T-cell (primary cell): ENCODE measurements at regions not wholly inside any gene's neighbourhood (a gene's known extent, or its start where the extent isn't known, plus 50 kb on each side); places are given as distances from the start of the nearest gene placed in this dataset.

ENCODE experiments used
- ATAC-seq, 4 experiments: fragments of 200-7000 bp in 3 of 4; fragments of 150-1000 bp in 1 of 4; cut with Tn5 transposase; replicated peaks in 1 of 4; 1 replicate in 3 of 4; 2 replicates in 1 of 4; pipeline ENCODE4 v1.10.0; 2021; ENCODE audit warnings: moderate library complexity in 3 of 4, mild to moderate bottlenecking in 2 of 4, moderate number of reproducible peaks in 1 of 4
- CTCF ChIA-PET, 2 donors: fragments of 300-600 bp; sonication (Branson Sonifier 250); formaldehyde crosslinking; loops; one replicate each; lab custom pipeline; 2022; ENCODE audit warnings: antibody characterized with exemption in 2 of 2; lab: Charles Lee
- POLR2A ChIA-PET, 2 donors: fragments of 300-600 bp; sonication (Branson Sonifier 250); formaldehyde crosslinking; loops; one replicate each; lab custom pipeline; 2022; ENCODE audit warnings: antibody characterized with exemption in 2 of 2; lab: Charles Lee
- DNase-seq, 35 experiments: peaks; one replicate each; pipeline versions ENCODE4 v3.0.0 to v3.0.0-alpha.2; 2013 to 2023
- H3K27ac ChIP-seq: one replicate; pipeline ENCODE4 v1.5.1; 2013; ENCODE audit warnings: low read length
- H3K27me3 ChIP-seq, 2 experiments: replicated peaks in 1 of 2; 1 replicate in 1 of 2; 2 replicates in 1 of 2; pipeline versions ENCODE4 v1.6.1 to v1.7.0; 2013; ENCODE audit warnings: low read length in 1 of 2, mixed read lengths in 1 of 2; ENCODE audit not compliant: control insufficient read depth in 2 of 2, insufficient read depth in 2 of 2; ENCODE audit errors: extremely low read depth in 1 of 2
- H3K36me3 ChIP-seq, 2 donors: 1 replicate in 1 of 2; 2 replicates in 1 of 2; pipeline versions ENCODE4 v1.6.1 to v1.7.0; 2013; ENCODE audit warnings: low read length in 1 of 2; ENCODE audit not compliant: control insufficient read depth in 2 of 2, insufficient read depth in 1 of 2; ENCODE audit errors: extremely low read depth in 1 of 2
- H3K4me1 ChIP-seq, 2 experiments: 1 replicate in 1 of 2; 2 replicates in 1 of 2; pipeline versions ENCODE4 v1.6.1 to v1.7.0; 2013; ENCODE audit warnings: low read length in 2 of 2, mixed read lengths in 1 of 2; ENCODE audit not compliant: insufficient read depth in 2 of 2, control insufficient read depth in 1 of 2; ENCODE audit errors: extremely low read depth in 1 of 2
- H3K4me3 ChIP-seq, 2 donors: 1 replicate in 1 of 2; 2 replicates in 1 of 2; pipeline versions ENCODE4 v1.5.1 to v1.7.0; 2013; ENCODE audit warnings: mild to moderate bottlenecking in 2 of 2, low read length in 1 of 2, moderate library complexity in 1 of 2; ENCODE audit not compliant: control insufficient read depth in 1 of 2; ENCODE audit errors: extremely low read depth in 1 of 2
- H3K9me3 ChIP-seq: 2 replicates; pipeline ENCODE4 v1.7.0; 2013
- H3K27ac Mint-ChIP-seq, 2 donors: one replicate each; pipeline ENCODE4 v1.8.0; 2020 to 2021; ENCODE audit warnings: mild to moderate bottlenecking in 2 of 2, mixed read lengths in 2 of 2
- H3K27me3 Mint-ChIP-seq, 2 donors: one replicate each; pipeline ENCODE4 v1.8.0; 2021 to 2022; ENCODE audit warnings: mixed read lengths in 2 of 2
- H3K36me3 Mint-ChIP-seq: one replicate; pipeline ENCODE4 v1.8.0; 2021; ENCODE audit warnings: mixed read lengths
- H3K4me1 Mint-ChIP-seq, 3 donors: one replicate each; pipeline ENCODE4 v1.8.0; 2020 to 2022; ENCODE audit warnings: mixed read lengths in 3 of 3, mild to moderate bottlenecking in 1 of 3
- H3K4me3 Mint-ChIP-seq, 3 donors: one replicate each; pipeline ENCODE4 v1.8.0; 2020 to 2022; ENCODE audit warnings: mild to moderate bottlenecking in 3 of 3, mixed read lengths in 3 of 3, moderate library complexity in 3 of 3
- H3K9me3 Mint-ChIP-seq, 3 donors: one replicate each; pipeline ENCODE4 v1.8.0; 2020 to 2022; ENCODE audit warnings: mixed read lengths in 3 of 3
- WGBS: methylation state at CpG from one replicate; pipeline ENCODE4 v1.1.5; 2013; ENCODE audit warnings: missing lambda C conversion rate; ENCODE audit not compliant: insufficient coverage; 5-methylcytosine and 5-hydroxymethylcytosine counted together

DNA sequence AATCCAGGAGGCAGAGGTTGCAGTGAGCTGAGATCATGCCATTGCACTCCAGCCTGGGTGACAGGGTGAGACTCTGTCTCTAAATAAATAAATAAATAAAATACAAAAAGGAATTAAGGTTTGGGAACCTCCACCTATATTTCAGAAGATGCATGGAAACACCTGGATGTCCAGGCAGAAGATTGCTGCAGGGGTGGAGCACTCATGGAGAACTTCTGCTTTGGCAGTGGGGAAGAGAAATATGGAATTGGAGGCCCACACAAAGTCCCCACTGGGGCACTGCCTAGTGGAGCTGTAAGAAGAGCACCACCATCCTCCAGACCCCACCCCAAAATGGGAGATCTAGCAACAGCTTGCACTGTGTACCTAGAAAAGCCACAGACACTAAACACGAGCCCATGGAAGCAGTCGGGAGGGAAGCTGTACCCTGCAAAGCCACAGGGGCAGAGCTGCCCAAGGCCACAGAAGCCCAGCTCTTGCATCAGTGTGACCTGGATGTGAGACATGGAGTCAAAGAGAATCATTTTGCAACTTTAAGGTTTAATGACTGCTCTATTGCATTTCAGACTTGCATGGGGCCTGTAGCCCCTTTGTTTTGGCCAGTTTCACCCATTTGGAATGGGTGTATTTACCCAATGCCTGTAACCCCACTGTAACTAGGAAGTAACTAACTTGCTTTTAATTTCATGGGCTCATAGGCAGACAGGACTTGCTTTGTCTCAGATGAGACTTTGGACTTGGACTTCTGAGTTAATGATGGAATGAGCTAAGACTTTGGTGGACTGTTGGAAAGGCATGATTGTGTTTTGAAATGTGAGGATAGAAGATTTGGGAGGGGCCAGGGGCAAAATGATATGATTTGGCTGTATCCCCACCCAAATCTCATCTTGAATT lies 265.3 kb downstream of the ZEB2 start:
- no peak for DNase-seq
- POLR2A ChIA-PET, result interaction anchor here in 1 of 2 donors (0.6 kb wide), 1 partner anchor 70 kb away, joined by 3 read pairs; no protein-coding TSS in a partner anchor
- H3K27me3 Mint-ChIP-seq, result no peaks in the 10 kb centered on the region
- CTCF ChIA-PET, result no interaction called here
- ATAC-seq, result no peak
- 87% methylated on average over 2 of the region's 2 CpGs for WGBS
- H3K27ac Mint-ChIP-seq, result no peak overlapping the region
- H3K4me1 Mint-ChIP-seq, result peaks cover 12 to 20% (median 16%) of the 10 kb centered on the region in 3 donors
- Histone ChIP-seq H3K9me3 (no peaks in the 10 kb centered on the region), H3K4me3 (no peak overlapping the region), H3K27me3 (no peaks in the 10 kb centered on the region), H3K27ac (no peak overlapping the region), H3K4me1 (peaks cover 0 to 4% of the 10 kb centered on the region in 2 experiments), H3K36me3 (peaks cover 0 to 3% of the 10 kb centered on the region in 2 donors)
- H3K9me3 Mint-ChIP-seq, result peaks cover 12 to 27% (median 21%) of the 10 kb centered on the region in 3 donors
- H3K36me3 Mint-ChIP-seq, result peaks cover 33% of the 10 kb centered on the region
- no peak overlapping the region for H3K4me3 Mint-ChIP-seq

DNA sequence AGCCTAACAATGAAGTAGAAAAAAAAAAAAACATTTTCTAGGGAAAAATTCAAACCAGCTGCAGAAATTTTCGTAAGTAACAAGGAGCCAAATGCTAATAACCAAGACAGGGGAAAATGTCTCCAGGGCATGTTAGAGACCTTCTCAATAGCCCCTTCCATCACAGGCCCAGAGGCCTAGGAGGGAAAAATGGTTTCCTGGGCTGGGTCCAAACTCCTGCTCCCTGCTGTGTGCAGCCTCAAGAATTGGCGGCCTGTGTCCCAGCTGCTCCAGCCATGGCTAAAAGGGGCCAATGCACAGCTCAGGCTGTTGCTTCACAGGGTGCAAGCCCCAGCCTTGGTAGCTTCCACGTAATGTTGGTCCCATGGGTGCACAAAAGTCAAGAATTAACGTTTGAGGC lies 266.2 kb downstream of the ZEB2 start:
- Mint-ChIP-seq H3K9me3 (peaks cover 12 to 27% (median 21%) of the 10 kb centered on the region in 3 donors), H3K4me1 (peaks cover 12 to 26% (median 16%) of the 10 kb centered on the region in 3 donors), H3K27ac (no peak overlapping the region), H3K4me3 (no peak overlapping the region), H3K36me3 (peaks cover 33% of the 10 kb centered on the region), H3K27me3 (no peaks in the 10 kb centered on the region)
- Histone ChIP-seq H3K4me1 (peaks cover 0 to 4% of the 10 kb centered on the region in 2 experiments), H3K36me3 (peaks cover 0 to 3% of the 10 kb centered on the region in 2 donors), H3K4me3 (peak overlapping the region in 1 of 2 donors; percentile 11), H3K9me3 (no peaks in the 10 kb centered on the region), H3K27me3 (no peaks in the 10 kb centered on the region), H3K27ac (no peak overlapping the region)
- ChIA-PET CTCF (no interaction called here), POLR2A (no interaction called here)
- DNase-seq (no peak), ATAC-seq (no peak)
- WGBS, result 100% methylated on average over 3 of the region's 4 CpGs

DNA sequence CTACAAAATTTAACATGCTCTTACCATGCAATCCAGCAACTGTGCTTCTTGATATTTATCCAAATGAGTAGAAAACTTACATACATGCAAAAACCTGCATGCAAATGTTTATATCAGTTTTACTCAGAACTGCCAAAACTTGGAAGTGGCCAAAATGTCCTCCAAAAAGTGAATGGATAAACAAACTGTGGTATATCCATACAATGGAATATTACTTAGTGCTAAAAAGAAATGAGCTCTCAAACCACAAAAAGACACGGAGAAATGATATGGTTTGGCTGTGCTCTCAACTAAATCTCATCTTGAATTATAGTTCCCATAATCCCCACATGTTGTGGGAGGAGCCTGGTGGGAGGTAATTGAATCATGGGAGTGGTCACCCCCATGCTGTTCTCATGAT lies 267.2 kb downstream of the ZEB2 start:
- Histone ChIP-seq H3K27me3 (no peaks in the 10 kb centered on the region), H3K9me3 (no peaks in the 10 kb centered on the region), H3K27ac (no peak overlapping the region), H3K4me3 (no peak overlapping the region), H3K36me3 (peaks cover 0 to 3% of the 10 kb centered on the region in 2 donors), H3K4me1 (peaks cover 0 to 4% of the 10 kb centered on the region in 2 experiments)
- H3K36me3 Mint-ChIP-seq, result peaks cover 30% of the 10 kb centered on the region
- H3K4me1 Mint-ChIP-seq, result peaks cover 12 to 27% (median 16%) of the 10 kb centered on the region in 3 donors
- H3K9me3 Mint-ChIP-seq, result peaks cover 10 to 18% (median 16%) of the 10 kb centered on the region in 3 donors
- DNase-seq (no peak), ATAC-seq (no peak)
- no peak overlapping the region for H3K4me3 Mint-ChIP-seq
- WGBS, result no CpG with 5 or more reads among the region's 1 CpG
- ChIA-PET CTCF (no interaction called here), POLR2A (no interaction called here)
- H3K27ac Mint-ChIP-seq, result no peak overlapping the region
- no peaks in the 10 kb centered on the region for H3K27me3 Mint-ChIP-seq

DNA sequence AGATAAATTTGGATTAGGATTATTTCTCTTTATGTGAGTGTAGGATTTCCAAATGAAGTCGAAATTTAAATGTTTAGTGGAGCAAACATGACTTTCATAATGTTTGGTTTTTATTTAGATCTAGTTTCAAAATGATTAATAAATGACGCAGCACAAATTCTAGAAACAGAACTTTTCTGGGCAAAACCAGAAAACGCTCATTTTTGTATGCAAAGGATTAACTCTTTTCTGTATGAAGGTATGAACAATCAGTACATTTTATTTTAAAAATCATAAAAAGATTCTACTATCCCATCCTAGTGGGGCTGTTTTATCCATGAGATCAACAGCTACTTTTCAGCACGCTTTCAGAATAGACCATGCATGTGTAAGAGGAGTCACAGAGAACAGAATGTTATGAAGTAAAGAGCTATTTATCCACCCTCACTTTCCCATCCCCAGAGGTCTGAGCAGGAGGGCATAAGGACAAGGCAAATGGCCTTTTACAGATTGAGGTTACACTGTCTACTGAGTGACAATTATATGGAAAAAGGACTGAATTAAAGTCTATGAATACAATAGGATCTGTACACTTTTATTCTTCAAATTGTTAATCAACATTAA lies 270.8 kb downstream of the ZEB2 start:
- Mint-ChIP-seq H3K27ac (no peak overlapping the region), H3K4me3 (no peak overlapping the region), H3K27me3 (no peaks in the 10 kb centered on the region), H3K36me3 (peaks cover 24% of the 10 kb centered on the region), H3K4me1 (peaks cover 0 to 7% (median 0%) of the 10 kb centered on the region in 3 donors), H3K9me3 (peaks cover 10 to 13% (median 10%) of the 10 kb centered on the region in 3 donors)
- no peaks in the 10 kb centered on the region for H3K4me1 ChIP-seq
- ChIA-PET POLR2A (interaction anchor here in 1 of 2 donors (1.0 kb wide), 1 partner anchor 82 kb away, joined by 4 read pairs; no protein-coding TSS in a partner anchor), CTCF (no interaction called here)
- no CpG with 5 or more reads among the region's 4 CpGs for WGBS
- H3K36me3 ChIP-seq, result no peaks in the 10 kb centered on the region
- no peaks in the 10 kb centered on the region for H3K9me3 ChIP-seq
- no peak overlapping the region for H3K27ac ChIP-seq
- ATAC-seq, result no peak
- DNase-seq, result no peak
- H3K4me3 ChIP-seq, result no peak overlapping the region
- H3K27me3 ChIP-seq, result no peaks in the 10 kb centered on the region

DNA sequence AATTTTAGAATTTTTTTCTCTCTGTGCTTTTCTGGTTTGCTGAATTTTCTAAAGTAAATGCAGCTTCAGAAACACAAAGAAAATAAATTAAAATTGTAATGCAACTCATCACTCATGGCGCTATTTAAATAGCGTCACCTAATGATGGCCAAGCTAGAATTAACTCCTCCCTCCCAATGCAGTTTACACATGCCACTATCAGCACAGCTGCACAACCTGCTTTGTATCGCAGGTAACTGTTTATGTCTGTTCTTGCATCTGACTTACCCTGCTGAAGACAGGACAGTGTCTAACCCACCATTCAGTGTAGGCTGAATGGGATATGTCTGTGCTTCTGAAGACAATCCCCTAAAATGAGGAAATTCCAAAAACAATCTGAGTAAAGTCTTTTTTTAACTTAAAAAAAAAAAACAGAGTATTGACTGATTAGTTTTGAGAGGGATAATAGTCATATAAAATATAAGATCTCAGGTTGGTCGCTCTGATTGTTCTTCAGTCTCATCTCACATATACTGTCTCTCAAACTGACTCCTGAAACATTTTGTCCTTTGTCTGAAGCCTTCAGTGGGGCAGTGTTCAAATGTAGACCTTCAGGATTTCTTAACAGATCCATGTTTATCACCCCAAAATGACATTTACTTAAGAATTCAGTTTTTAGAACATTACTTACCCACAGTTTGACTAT lies 271.4 kb downstream of the ZEB2 start:
- Mint-ChIP-seq H3K4me3 (no peak overlapping the region), H3K36me3 (peaks cover 25% of the 10 kb centered on the region), H3K4me1 (peaks cover 0 to 7% (median 0%) of the 10 kb centered on the region in 3 donors), H3K27ac (no peak overlapping the region), H3K9me3 (peaks cover 10 to 12% (median 10%) of the 10 kb centered on the region in 3 donors), H3K27me3 (no peaks in the 10 kb centered on the region)
- Histone ChIP-seq H3K4me3 (no peak overlapping the region), H3K4me1 (no peaks in the 10 kb centered on the region), H3K36me3 (no peaks in the 10 kb centered on the region), H3K27ac (no peak overlapping the region), H3K9me3 (no peaks in the 10 kb centered on the region), H3K27me3 (no peaks in the 10 kb centered on the region)
- ChIA-PET POLR2A (no interaction called here), CTCF (no interaction called here)
- no CpG with 5 or more reads among the region's 4 CpGs for WGBS
- ATAC-seq (no peak), DNase-seq (no peak)

DNA sequence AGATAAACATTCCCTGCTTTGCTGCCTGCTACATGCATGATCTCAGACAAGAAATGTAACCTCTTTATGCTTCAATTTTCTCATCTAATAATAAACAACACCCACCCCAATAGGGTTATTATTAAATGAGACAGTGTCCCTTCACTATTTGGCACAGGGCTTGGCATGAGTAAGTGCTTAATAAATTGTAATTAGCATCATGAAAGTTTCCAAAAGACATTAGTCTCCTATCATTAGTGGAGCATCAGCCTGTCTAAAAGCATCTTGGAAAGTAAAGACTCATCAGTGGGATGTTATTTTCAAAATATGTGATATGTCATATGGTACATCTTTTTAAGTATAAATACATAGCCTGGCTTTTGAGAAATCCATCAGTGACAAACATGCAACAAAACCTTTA lies 275.0 kb downstream of the ZEB2 start:
- no peaks in the 10 kb centered on the region for H3K27me3 Mint-ChIP-seq
- no peaks in the 10 kb centered on the region for H3K27me3 ChIP-seq
- H3K36me3 ChIP-seq, result no peaks in the 10 kb centered on the region
- H3K4me1 Mint-ChIP-seq, result peaks cover 9 to 29% (median 20%) of the 10 kb centered on the region in 3 donors
- peaks cover 0 to 6% of the 10 kb centered on the region in 2 experiments for H3K4me1 ChIP-seq
- no peak overlapping the region for H3K27ac ChIP-seq
- H3K9me3 ChIP-seq, result no peaks in the 10 kb centered on the region
- no peak overlapping the region for H3K4me3 Mint-ChIP-seq
- peaks cover 9% of the 10 kb centered on the region for H3K36me3 Mint-ChIP-seq
- ChIA-PET POLR2A (no interaction called here), CTCF (interaction anchor here in 1 of 2 donors (0.5 kb wide), 1 partner anchor 105 kb away, joined by 10 read pairs; no protein-coding TSS in a partner anchor)
- no peaks in the 10 kb centered on the region for H3K9me3 Mint-ChIP-seq
- H3K27ac Mint-ChIP-seq, result no peak overlapping the region
- ATAC-seq (no peak), DNase-seq (no peak)
- no peak overlapping the region for H3K4me3 ChIP-seq
